SW480 (cell line): ENCODE measurements at regions not wholly inside any gene's neighbourhood (a gene's known extent, or its start where the extent isn't known, plus 50 kb on each side); places are given as distances from the start of the nearest gene placed in this dataset.
A peak's percentile ranks its signal among the peaks of the same experiment; 100 is the strongest.

Experiments used
- DNase-seq: peaks from one replicate; pipeline ENCODE4 v3.0.0-alpha.2; 2016; ENCODE audit warnings: low spot score

GRCh38 chrX:88416965-88417364 lies 330.1 kb upstream of the CPXCR1 start:
- DNase-seq = no peak

- no peak for DNase-seq
Observed at GRCh38 chrX:88424071-88424470, 323.0 kb upstream of the CPXCR1 start.

- no peak for DNase-seq
Observed at GRCh38 chrX:88424541-88424940, 322.5 kb upstream of the CPXCR1 start.

DNA sequence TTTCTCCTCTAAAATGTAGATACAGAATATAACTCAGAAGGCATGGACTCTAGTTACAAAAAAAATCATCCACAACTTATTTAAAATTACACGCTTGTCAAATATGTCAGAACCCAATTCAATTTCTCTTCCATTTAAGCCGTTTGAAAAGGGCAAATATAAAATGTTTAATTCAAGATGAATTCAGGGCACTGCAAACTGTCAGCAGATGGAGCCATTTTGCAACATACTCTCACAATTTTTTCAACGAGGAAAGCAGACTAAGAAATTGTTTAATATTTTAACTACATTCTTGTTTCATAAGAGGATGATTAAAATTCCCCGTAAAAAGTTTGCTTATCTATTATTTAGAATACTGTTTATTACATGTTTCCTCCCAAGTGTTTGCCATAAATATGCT lies 321.3 kb upstream of the CPXCR1 start:
- DNase-seq = peak; percentile 0

GRCh38 chrX:88437563-88437962 lies 309.5 kb upstream of the CPXCR1 start:
- DNase-seq = no peak

DNA sequence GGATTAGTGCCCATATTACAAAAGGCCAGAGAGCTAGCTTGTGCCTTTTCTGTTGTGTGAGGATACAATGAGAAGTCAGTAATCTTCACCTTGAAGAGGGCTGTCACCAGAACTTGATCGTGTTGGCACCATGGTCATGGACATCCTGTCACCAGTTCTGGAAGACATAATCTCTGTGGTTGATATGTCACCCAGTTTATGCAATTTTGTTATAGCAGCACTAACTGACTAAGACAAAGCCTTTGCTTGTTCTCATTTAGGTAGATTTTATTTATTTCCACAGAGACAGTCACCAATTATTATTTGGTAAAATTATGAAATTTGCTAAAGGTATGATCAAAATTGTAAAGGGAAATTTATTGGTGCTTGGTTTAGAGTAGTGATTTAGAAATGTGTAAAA lies 308.8 kb upstream of the CPXCR1 start:
- DNase-seq = no peak

- DNase-seq = no peak
Observed at GRCh38 chrX:88439935-88440334, 307.1 kb upstream of the CPXCR1 start.
